HEK293 (cell line): ENCODE measurements at regions not wholly inside any gene's neighbourhood (a gene's known extent, or its start where the extent isn't known, plus 50 kb on each side); places are given as distances from the start of the nearest gene placed in this dataset.

Source experiments
- BCL11B ChIP-seq: fragments of 450-650 bp; formaldehyde crosslinking; IDR thresholded peaks from 2 replicates; pipeline ENCODE4 v1.5.1; 2016; ENCODE audit warnings: low read depth, missing biosample characterization, missing genetic modification characterization
- CTCF ChIP-seq: fragments of 450-650 bp; formaldehyde crosslinking; IDR thresholded peaks from 2 replicates; pipeline ENCODE4 v1.5.1; 2016; ENCODE audit warnings: missing biosample characterization, missing genetic modification characterization
- KLF9 ChIP-seq: fragments of 450-650 bp; formaldehyde crosslinking; IDR thresholded peaks from 2 replicates; pipeline ENCODE4 v1.5.1; 2016; ENCODE audit warnings: missing biosample characterization, missing genetic modification characterization, low read depth
- SP2 ChIP-seq: fragments of 450-650 bp; formaldehyde crosslinking; IDR thresholded peaks from 2 replicates; pipeline ENCODE4 v1.5.1; 2016; ENCODE audit warnings: missing biosample characterization, missing genetic modification characterization
- TSHZ1 ChIP-seq: fragments of 450-650 bp; formaldehyde crosslinking; IDR thresholded peaks from 2 replicates; pipeline ENCODE4 v1.5.1; 2016; ENCODE audit warnings: missing biosample characterization, missing genetic modification characterization, borderline replicate concordance
- ZNF138 ChIP-seq: fragments of 450-650 bp; formaldehyde crosslinking; IDR thresholded peaks from 2 replicates; pipeline ENCODE4 v1.5.1; 2016; ENCODE audit warnings: missing biosample characterization, missing genetic modification characterization, borderline replicate concordance
- ZNF266 ChIP-seq: fragments of 450-650 bp; formaldehyde crosslinking; IDR thresholded peaks from 2 replicates; pipeline ENCODE4 v1.5.1; 2016; ENCODE audit warnings: missing biosample characterization, missing genetic modification characterization, low read depth
- ZNF354C ChIP-seq: fragments of 450-650 bp; formaldehyde crosslinking; IDR thresholded peaks from 2 replicates; pipeline ENCODE4 v1.5.1; 2016; ENCODE audit warnings: missing biosample characterization, missing genetic modification characterization, low read depth, borderline replicate concordance

DNA sequence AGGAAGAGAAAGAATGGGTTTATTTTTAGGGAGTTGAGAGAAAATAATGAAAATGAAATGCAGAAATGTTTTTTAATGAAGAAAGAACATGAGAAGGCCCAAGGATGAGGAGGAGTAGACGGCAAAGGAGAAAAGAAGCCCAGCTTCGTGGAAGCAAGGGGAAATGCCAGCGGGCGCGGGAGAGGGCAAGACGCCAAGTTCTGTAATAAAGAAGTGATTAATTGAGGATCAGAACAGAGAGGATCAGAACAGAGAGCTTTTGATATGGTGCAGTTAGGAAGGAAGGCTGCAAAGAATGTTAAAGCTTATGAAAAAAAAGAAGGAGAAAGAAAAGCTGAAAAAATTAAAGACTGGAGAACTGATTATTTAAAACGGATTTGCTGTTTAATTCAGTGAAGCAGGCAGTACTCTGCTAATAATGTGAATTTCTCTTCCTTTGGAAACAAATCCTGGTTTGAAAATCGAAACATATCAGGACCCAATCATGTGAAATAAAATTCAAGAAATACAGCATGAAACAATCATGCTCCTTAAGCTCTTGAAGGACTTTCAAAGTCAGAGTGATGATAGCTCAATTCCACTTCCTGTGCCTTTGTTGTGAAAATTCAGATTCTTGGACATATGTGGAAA is 99.3 kb upstream of the SOX1 start:
- TF ChIP-seq TSHZ1 (no peak), SP2 (tag by site-specific recombination) (no peak), CTCF (tag by site-specific recombination) (no peak), ZNF354C (tag by site-specific recombination) (no peak), ZNF138 (tag by site-specific recombination) (no peak), BCL11B (no peak), ZNF266 (tag by site-specific recombination) (no peak), KLF9 (tag by site-specific recombination) (no peak)
